GM18861 (cell line): ENCODE measurements at regions not wholly inside any gene's neighbourhood (a gene's known extent, or its start where the extent isn't known, plus 50 kb on each side); places are given as distances from the start of the nearest gene placed in this dataset.
"Not testable (repeated sequence)": the region's sequence is repeated elsewhere in the genome, so short reads cannot be mapped to it uniquely, and the experiment has no call there.

ENCODE experiments used
- ATAC-seq: cut with Tn5 transposase; IDR thresholded peaks from one replicate; pipeline ENCODE4 v1.9.1; 2021; ENCODE audit not compliant: unreplicated experiment

DNA sequence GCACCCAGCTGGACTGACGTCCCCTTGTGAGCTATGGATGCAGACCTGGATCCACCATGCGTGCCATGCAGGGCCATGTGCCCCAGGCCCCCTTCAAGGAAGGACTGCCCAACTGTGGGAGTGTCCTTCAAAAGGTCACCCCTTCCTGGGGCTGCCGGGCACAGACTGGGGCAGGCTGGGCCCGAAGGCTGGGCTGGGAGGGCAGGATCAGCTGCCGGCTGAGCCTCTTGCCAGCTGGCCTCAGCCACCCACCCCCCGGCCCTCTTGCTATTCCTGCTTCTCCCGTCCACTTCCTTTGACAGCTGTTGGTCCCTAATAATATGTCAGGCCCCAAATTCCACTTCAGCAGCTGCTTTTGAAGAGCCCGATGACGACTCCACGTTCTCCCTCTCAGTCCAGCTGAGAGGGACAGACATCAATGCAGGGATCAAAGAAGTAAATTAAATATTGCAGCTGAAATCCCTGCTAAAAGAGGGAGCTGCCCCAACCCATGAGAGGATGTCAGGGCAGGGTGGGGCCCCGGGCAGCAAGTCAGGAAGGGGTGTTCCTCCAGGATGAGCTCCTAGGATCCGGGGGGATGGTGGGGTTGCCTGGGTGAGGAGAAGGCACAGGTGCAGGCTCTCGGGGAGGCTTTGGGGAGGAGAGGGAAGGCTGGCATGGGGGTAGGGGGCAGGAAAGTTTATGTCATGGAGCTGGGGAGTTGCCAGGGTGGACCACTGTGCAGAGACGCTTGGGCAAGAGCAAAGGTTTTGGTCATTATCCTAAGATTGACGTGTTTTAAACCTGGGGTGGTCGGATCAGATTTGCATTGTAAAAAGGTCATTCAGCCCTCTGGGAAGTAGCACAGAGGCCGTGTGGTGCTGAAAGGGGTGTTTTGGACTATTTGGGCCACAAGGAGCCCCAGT lies 185.0 kb downstream of the ANKRD60 start:
- no peak for ATAC-seq

DNA sequence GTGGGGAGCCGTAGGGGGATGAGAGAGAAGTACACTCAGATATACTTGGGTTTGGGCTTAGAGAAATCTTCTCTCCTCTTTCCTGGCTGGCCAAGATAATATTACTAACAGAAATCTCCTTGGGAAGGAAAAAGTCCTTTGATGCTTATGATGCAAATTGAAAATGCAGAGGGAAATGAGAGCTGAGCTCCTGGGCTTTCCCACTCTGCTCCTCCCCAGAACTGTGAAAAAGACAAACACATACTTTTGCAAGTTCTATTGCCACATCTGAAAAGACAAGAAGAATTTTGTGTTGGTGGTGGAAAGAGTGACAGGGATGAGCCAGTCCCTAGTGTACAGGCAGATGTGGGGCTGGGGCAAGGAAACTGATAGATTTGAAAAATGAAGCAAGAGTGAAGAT lies 185.9 kb downstream of the ANKRD60 start:
- no peak for ATAC-seq

DNA sequence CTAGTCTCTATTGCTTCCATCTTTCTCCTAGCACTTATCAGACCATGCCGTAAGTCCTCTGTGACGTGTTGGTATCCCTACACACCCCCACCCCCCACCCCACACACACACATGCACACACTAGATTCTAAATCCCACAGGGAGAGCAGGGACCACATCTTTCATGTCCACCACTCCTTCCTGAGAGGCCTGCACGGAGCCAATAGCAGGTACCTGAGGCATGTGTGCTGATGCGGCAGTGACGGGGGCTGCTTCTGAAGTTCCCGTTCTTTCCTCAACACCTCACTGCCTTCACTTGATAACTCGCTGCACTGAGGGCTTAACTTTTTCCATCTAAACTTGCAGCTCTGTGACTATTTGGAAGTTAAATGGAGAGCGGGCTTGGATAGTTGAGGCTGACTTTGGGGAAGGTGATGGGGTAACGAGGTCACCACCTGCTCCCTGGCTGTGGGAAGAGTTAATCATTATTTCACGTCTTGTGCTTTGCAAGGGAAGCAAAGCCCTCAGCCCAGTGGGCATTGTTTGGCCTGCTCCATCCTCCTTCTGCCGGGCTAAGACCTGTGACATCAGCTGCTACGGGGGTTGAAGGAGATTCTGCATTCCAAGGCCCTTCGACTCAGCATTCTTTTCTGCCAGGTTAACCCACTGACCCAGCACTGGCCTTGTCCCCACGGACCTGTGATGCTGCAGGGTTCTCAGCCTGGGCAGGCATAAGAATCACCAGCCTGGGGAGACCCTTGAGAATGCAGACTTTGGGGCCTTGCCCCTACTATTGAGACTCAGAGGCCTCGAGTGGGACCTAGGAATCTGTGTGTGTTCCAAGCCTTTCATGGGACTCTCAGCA lies 187.8 kb downstream of the ANKRD60 start:
- ATAC-seq, result no peak

DNA sequence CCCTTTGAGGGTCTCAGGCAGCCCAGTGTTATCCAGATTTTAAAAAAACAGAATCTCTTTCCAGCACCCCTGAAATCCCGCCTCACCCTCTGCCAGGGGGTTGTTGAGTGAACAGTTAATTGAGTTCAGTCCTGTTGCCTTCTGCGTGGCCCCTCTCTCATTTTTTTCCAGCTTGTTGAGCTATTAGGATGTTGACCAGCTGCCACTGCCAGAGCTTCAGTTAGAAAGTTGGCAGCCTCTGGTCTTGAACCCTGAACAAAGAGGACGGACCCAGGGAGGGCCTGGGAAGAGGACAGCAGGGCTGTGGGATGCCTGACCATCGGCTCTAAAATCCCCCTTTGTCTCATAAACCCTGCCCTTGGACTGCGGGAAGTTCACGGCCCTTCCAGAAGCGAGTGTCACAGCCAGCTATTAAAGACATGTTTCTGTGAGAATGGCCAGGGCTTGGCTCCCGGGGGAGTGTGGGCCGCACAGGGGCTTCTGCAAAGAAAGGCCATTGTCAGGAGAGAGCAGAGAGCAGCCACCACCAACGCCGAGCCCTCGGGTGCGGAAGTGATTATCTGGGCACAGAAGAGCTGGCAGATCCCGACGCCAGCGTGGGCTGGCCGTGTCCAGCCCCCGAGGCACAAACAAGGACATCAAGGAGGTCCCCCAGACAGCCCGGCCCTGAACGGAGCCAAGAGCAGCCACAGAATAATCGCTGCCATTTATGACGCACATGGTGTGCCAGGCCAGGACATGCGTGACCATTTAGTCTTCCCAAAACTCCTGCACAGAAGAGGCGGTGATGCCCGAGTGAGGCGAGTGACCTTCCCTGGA lies 189.0 kb downstream of the ANKRD60 start:
- no peak for ATAC-seq

GRCh38 chr20:58038123-58038654 lies 190.3 kb downstream of the ANKRD60 start:
- ATAC-seq, result no peak

DNA sequence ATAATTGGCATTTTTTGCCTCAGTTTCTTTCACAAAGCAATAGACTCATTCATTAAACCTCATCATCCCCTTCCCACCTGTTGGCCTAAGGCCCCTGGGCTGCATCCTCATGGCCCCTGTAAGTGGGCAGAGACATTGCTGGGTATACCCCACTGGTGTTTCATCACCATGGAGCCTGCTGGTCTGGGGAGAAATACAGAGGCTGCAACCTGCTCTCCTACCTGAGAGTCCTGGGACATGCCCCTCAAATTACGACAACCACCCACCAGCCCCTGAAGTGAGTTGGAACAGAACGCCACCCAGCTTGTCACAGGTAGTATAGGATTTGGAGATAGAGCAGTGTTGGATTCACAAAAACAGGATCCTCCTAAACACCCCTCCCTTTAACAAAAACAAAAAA lies 190.8 kb downstream of the ANKRD60 start:
- no peak for ATAC-seq

- no peak for ATAC-seq
Measured at GRCh38 chr20:58033026-58033536, 195.4 kb downstream of the ANKRD60 start.

- no peak for ATAC-seq
Measured at GRCh38 chr20:58032599-58032998, 195.9 kb downstream of the ANKRD60 start.

DNA sequence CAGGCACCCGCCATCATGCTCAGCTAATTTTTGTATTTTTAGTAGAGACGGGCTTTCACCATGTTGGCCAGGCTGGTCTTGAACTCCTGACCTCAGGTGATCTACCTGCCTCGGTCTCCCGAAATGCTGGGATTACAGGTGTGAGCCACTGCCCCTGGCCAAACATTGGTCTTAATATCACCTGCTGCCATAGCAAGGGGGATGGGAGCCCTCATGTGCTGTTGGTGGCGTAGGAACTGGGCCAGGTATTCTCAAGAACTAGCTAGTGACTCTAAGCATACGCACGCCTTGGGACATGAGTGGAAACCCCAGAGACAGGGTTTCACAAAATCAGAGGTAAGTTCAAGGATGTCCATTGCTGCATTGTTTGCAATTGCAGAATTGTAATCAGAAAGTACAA lies 197.1 kb downstream of the ANKRD60 start:
- ATAC-seq, result not testable (repeated sequence)

DNA sequence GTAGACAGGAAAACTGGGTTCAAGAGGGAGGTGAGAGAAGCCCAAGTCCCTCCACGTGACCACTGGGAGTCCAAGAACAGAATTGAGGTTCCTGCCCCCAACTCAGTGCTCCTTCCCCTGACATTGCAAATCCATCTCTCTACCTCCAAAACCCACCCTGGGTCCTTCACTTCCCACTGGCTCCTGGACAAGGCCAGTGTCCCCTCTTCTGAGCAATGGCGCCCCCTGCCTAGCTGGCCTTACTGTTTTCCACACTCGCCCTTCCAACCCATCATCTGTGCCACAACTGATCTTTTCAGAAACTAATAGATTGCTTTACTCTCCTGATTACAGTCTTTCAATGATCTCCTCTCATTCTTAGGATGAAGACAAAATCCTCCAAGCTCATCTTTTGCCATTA lies 200.3 kb downstream of the ANKRD60 start:
- no peak for ATAC-seq

- ATAC-seq, result no peak
Measured at GRCh38 chr20:58026361-58026760, 202.1 kb downstream of the ANKRD60 start.

DNA sequence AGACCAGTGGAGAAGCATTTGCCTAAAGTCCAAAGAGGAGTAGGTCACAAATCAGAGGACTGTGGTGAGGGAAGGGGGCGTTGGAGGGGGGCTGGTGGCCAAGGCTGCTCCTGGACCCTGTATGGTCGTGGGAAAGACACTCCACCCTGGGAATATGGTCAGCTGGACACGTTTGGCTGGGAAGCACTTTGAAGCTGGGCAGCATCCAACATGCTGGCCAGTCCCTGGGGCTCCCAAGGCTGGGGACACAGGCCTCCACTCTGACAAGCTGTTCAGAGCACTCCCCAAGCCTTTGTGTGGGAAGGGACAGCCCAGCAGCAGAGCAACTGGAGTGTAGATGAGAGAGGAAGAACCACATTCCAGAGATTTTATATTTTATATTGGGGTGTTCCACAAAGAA lies 203.2 kb downstream of the ANKRD60 start:
- no peak for ATAC-seq

GRCh38 chr20:58024241-58024721 lies 204.2 kb downstream of the ANKRD60 start:
- ATAC-seq, result no peak

- no peak for ATAC-seq
Measured at GRCh38 chr20:58023781-58024180, 204.7 kb downstream of the ANKRD60 start.

GRCh38 chr20:58023346-58023745 lies 205.1 kb downstream of the ANKRD60 start:
- no peak for ATAC-seq

DNA sequence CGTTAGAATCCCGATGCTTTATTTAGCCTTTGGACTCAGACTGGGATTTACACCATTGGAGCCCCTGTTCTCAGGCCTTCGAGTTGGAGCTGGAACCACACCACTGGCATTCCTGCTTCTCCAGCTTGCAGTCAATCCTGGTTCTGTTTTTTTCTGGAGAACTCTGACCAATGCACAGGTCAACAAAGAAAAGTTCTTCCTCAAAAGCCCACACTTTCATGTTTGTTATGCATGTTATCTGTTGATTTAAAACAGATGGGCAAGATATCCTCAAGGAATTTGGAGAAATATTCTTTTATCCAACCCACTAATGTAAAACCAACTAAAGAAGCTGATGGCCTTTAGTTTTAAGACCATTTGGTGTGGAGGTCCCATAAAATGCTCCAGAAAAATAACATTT lies 205.7 kb downstream of the ANKRD60 start:
- ATAC-seq, result no peak

GRCh38 chr20:58021481-58021880 lies 207.0 kb downstream of the ANKRD60 start:
- no peak for ATAC-seq

DNA sequence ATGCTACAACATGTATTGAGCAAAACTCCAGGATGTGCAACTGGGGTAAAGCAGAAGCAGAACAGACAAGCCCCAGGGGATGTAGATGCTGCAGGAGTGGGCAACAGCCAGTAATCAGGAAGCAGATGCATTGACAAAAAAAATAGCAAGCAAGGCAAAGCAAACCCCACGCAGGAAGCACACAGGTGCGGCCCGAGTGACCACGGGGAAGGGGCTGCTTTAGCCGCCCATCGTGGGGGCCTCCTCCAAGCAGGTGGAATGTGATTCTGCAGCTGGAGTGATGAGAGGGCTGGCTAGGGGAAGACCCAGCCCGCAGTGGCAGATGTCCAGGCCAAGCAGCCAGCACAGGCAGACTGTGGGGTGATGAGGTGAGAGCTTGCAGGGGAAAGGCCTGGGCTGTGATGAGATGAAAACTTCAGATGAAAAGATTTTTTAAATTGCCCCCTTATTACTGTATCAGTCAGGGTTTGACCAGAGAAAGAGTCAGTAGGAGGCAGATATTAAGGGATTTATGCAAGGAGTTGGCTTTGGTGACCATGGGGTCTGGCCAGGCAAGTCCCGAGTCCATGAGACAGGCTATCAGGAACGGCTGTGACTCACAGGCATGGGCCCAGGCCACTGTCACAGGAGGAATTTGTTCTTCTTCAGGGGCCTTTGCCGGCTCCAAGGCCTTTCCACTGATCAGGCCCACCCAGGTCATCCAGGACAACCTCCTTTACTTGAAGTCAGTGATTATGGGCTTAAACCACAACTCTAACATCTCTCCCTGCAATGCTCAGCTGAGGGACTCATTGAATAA lies 207.6 kb downstream of the ANKRD60 start:
- no peak for ATAC-seq

GRCh38 chr20:58019850-58020625 lies 208.4 kb downstream of the ANKRD60 start:
- ATAC-seq, result no peak
